Fibroblast of lung (primary cell): ENCODE measurements at regions not wholly inside any gene's neighbourhood (a gene's known extent, or its start where the extent isn't known, plus 50 kb on each side); places are given as distances from the start of the nearest gene placed in this dataset.

ENCODE experiments used
- DNase-seq, 2 donors: peaks; one replicate each; pipeline versions ENCODE4 v3.0.0 to v3.0.0-alpha.2; 2010; ENCODE audit warnings: low read depth in 2 of 2
- H2AFZ ChIP-seq: 2 replicates; pipeline ENCODE4 v1.5.1; 2012; ENCODE audit warnings: low read length, control low read depth, inconsistent platforms
- H3K27ac ChIP-seq: 2 replicates; pipeline ENCODE4 v1.5.1; 2011; ENCODE audit warnings: low read length, control low read depth; ENCODE audit not compliant: insufficient read depth
- H3K27me3 ChIP-seq: 2 replicates; pipeline ENCODE4 v1.5.1; 2011; ENCODE audit warnings: mild to moderate bottlenecking, low read length; ENCODE audit not compliant: control insufficient read depth, insufficient read depth
- H3K36me3 ChIP-seq: 2 replicates; pipeline ENCODE4 v1.5.1; 2011; ENCODE audit warnings: low read length; ENCODE audit not compliant: control insufficient read depth, insufficient read depth
- H3K4me1 ChIP-seq: 2 replicates; pipeline ENCODE4 v1.5.1; 2011; ENCODE audit warnings: low read length; ENCODE audit not compliant: control insufficient read depth, insufficient read depth; ENCODE audit errors: extremely low read depth
- H3K4me2 ChIP-seq: 2 replicates; pipeline ENCODE4 v1.5.1; 2011; ENCODE audit warnings: low read length, control low read depth; ENCODE audit not compliant: insufficient read depth; ENCODE audit errors: extremely low read depth
- H3K4me3 ChIP-seq, 4 experiments: fragments of 200-600 bp in 1 of 4; sonication (generic) in 1 of 4; replicated peaks in 1 of 4; 2 replicates each; pipeline ENCODE4 v1.5.1; 2011 to 2016; ENCODE audit warnings: low read length in 4 of 4, low read depth in 3 of 4, mild to moderate bottlenecking in 3 of 4, control low read depth in 2 of 4, inconsistent platforms in 1 of 4, mixed read lengths in 1 of 4; ENCODE audit not compliant: insufficient read depth in 1 of 4; ENCODE audit errors: control extremely low read depth in 1 of 4
- H3K79me2 ChIP-seq: 2 replicates; pipeline ENCODE4 v1.5.1; 2012; ENCODE audit warnings: mild to moderate bottlenecking, low read length, inconsistent platforms; ENCODE audit not compliant: control insufficient read depth, insufficient read depth
- H3K9ac ChIP-seq: 2 replicates; pipeline ENCODE4 v1.5.1; 2011; ENCODE audit warnings: mild to moderate bottlenecking, low read length, control low read depth; ENCODE audit not compliant: insufficient read depth
- H3K9me3 ChIP-seq: 2 replicates; pipeline ENCODE4 v1.5.1; 2012; ENCODE audit warnings: low read depth, low read length; ENCODE audit not compliant: control insufficient read depth, insufficient read depth
- H4K20me1 ChIP-seq: 2 replicates; pipeline ENCODE4 v1.5.1; 2011; ENCODE audit warnings: low read length; ENCODE audit not compliant: control insufficient read depth, insufficient read depth; ENCODE audit errors: extremely low read depth
- CTCF ChIP-seq, 2 donors: IDR thresholded peaks in 1 of 2; conservative IDR thresholded peaks in 1 of 2; 1 replicate in 1 of 2; 2 replicates in 1 of 2; pipeline ENCODE4 v1.5.1; 2011 to 2012; ENCODE audit warnings: low read length in 2 of 2, control low read depth in 1 of 2, inconsistent platforms in 1 of 2, low read depth in 1 of 2, mild to moderate bottlenecking in 1 of 2
- EZH2 ChIP-seq: IDR thresholded peaks from 2 replicates; pipeline ENCODE4 v1.5.1; 2012; ENCODE audit warnings: low read length, control low read depth, mild to moderate bottlenecking; ENCODE audit errors: missing control alignments

GRCh38 chr1:73775896-73776295 is 422.1 kb downstream of the LRRIQ3 start:
- Histone ChIP-seq H2AFZ (no peak overlapping the region), H3K4me1 (no peaks in the 10 kb centered on the region), H3K9me3 (no peaks in the 10 kb centered on the region), H3K4me3 (no peak overlapping the region), H3K79me2 (no peaks in the 10 kb centered on the region), H3K9ac (no peak overlapping the region), H4K20me1 (no peaks in the 10 kb centered on the region), H3K27ac (no peak overlapping the region), H3K4me2 (no peak overlapping the region), H3K36me3 (no peaks in the 10 kb centered on the region), H3K27me3 (no peaks in the 10 kb centered on the region)
- TF ChIP-seq CTCF (conservative IDR thresholded peaks at IDR 0.05 in 1 of 2, IDR thresholded peaks at IDR 0.05 in 1 of 2; ENCODE audit: low read depth in 1 of 2, low read length in 2 of 2): no peak
- no peak for TF ChIP-seq EZH2
- DNase-seq: no peak

- no peaks in the 10 kb centered on the region for H3K36me3 ChIP-seq
- no peak overlapping the region for H2AFZ ChIP-seq
- no peak for DNase-seq
- no peak for TF ChIP-seq EZH2
- TF ChIP-seq CTCF (conservative IDR thresholded peaks at IDR 0.05 in 1 of 2, IDR thresholded peaks at IDR 0.05 in 1 of 2; ENCODE audit: low read depth in 1 of 2, low read length in 2 of 2): no peak
- no peak overlapping the region for H3K27ac ChIP-seq
- no peaks in the 10 kb centered on the region for H3K79me2 ChIP-seq
- no peak overlapping the region for H3K9ac ChIP-seq
- H3K4me3 ChIP-seq: no peak overlapping the region
- H4K20me1 ChIP-seq: no peaks in the 10 kb centered on the region
- H3K4me2 ChIP-seq: no peak overlapping the region
- no peaks in the 10 kb centered on the region for H3K9me3 ChIP-seq
- H3K4me1 ChIP-seq: no peaks in the 10 kb centered on the region
- H3K27me3 ChIP-seq: no peaks in the 10 kb centered on the region
Measured at GRCh38 chr1:73772941-73773340, 425.0 kb downstream of the LRRIQ3 start.

GRCh38 chr1:73771396-73771795 is 426.6 kb downstream of the LRRIQ3 start:
- no peak overlapping the region for H3K9ac ChIP-seq
- no peaks in the 10 kb centered on the region for H3K79me2 ChIP-seq
- H3K4me2 ChIP-seq: no peak overlapping the region
- no peaks in the 10 kb centered on the region for H3K36me3 ChIP-seq
- H3K9me3 ChIP-seq: no peaks in the 10 kb centered on the region
- TF ChIP-seq EZH2: no peak
- no peak for TF ChIP-seq CTCF (conservative IDR thresholded peaks at IDR 0.05 in 1 of 2, IDR thresholded peaks at IDR 0.05 in 1 of 2; ENCODE audit: low read depth in 1 of 2, low read length in 2 of 2)
- no peaks in the 10 kb centered on the region for H4K20me1 ChIP-seq
- no peak overlapping the region for H3K4me3 ChIP-seq
- no peak overlapping the region for H2AFZ ChIP-seq
- DNase-seq: no peak
- H3K27me3 ChIP-seq: no peaks in the 10 kb centered on the region
- no peaks in the 10 kb centered on the region for H3K4me1 ChIP-seq
- H3K27ac ChIP-seq: no peak overlapping the region
